ENCODE measurements at regions not wholly inside any gene's neighbourhood (a gene's known extent, or its start where the extent isn't known, plus 50 kb on each side); places are given as distances from the start of the nearest gene placed in this dataset.

DNA sequence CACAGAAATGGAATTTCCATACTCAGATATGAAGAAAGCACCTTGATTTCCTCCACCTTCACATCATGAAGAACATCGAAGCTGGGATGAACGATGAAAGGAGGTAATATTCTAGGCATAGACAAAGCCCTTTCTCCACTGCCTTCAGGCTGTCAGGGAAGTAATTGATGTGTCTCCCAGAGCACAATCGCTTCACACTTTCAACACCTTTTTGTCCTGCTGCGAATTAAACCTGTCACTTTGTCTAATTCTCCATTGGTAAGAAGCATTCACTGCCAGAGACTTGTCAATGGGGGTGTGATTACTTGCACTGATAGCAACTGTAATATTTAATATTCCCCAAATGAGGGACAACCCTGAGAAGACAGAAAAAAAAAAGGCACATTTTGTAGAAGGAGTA lies 260.1 kb downstream of the ETS1 start:
- no peak for DNase-seq (ENCODE audit: low spot score)

DNA sequence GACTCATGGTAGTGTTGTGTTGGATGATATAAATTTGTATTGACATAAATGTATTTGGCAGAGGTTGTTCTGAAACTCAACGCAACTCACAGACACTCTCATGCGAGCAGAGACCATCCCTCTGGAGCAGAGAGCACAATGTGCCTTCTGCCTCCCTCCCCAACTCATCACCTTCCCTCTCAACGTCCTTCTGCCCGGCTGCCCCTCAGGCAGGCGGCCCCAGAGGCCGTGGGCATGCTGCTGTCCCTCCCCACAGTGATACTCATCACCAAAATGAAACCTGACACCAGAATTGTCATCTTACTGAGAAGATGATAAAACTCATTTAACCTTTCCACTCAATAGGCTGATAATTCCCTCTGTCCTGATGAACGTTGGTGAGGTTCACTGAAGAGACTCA lies 260.6 kb downstream of the ETS1 start:
- no peak for DNase-seq (ENCODE audit: low spot score)

DNA sequence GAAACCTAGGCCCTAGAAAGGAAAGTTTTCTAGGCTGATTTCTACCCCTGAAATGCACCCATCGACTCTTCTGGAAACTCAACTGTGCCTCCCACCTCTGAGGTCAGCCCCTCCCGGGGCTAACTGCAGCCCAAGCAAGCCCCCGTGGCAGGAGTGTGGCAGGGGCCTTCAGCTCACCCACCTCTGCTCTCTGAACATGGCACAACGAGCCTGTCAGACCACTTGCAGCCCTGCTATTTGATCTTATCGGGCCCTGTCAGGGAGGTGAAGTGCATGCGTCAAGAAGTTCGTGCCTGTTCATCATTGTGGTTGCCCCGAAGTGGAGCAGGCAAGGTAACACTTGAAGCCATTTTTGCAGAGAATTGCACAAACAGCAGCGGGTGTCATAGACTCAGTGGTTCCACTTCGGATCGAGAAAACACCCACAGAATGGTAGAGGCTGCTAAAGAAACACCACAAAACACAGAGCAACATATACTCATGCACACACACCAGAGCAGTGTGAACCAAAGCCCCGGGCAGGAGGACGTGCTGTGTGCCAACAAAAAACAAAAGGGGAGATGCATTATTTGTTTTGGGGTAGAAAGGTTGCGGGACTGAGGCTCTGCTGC lies 262.7 kb downstream of the ETS1 start:
- DNase-seq (ENCODE audit: low spot score), result no peak

- no peak for DNase-seq (ENCODE audit: low spot score)
Measured at GRCh38 chr11:128324051-128324481, 263.3 kb downstream of the ETS1 start.

DNA sequence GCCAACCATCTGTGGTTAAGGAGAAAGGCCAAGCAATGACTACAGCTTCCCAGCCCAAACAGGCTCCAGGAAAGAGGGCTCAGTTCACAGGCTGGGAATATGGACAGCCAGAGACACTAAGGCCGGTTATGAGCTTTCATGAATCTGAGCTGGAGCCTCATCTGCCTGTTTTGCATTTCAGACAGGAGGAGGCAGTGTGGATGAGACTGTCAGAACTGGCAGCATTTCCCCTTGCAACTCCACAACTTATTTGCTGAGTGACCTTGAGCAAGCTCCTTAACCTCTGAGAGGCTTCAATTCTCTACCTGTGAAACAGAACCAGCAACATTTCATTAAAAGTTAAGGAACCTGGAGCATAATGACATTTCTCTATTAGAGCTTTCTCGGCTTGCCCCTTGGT lies 264.0 kb downstream of the ETS1 start:
- DNase-seq (ENCODE audit: low spot score), result peak; percentile 53

GRCh38 chr11:128318856-128319474 lies 268.4 kb downstream of the ETS1 start:
- no peak for DNase-seq (ENCODE audit: low spot score)

DNA sequence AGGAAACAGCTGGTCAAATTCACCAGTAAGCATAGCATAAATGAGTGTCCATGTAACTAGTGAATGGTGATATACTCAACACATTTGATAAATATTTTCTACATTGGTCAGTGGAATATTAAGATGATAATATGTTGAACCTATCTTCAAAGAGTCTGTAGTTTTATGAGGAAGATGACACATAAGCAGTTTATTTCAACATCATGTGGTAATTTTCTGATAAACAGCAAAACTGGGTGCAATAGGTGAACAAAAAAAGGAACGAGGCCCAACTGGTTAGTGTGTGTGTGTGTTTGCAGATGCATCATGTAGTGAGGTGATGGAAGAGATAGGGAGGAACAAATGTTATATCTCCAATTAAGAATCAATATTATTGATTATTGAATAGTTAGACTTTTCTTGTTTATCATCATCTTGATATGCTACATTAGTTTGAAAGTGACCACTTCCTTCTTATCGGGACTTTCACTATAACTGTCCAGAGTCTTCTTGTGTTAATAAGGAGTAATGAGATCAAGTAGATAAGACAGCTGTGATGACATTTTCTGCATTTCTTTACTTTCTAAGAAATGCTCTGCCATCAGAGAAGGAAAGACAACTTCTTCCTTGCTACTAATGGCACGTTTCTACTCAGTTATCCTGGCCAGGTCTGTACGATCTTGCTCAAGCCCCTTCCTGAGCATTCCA lies 270.7 kb downstream of the ETS1 start:
- DNase-seq (ENCODE audit: low spot score), result no peak

DNA sequence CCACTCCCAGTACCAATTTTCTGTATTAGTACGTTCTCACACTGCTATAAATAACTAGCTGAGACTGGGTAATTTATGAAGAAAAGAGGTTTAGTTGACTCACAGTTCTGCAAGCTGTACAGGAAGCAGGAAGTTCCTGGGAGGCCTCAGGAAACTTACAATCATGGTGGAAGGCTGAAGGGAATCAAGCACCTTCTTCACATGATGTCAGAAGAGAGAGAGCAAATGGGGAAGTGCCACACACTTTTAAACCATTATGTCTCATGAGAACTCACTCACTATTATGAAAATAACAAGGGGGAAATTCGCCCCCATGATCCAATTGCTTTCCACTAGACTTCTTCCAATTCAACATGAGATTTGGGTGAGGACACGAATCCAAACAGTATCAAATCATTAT lies 271.4 kb downstream of the ETS1 start:
- no peak for DNase-seq (ENCODE audit: low spot score)

DNA sequence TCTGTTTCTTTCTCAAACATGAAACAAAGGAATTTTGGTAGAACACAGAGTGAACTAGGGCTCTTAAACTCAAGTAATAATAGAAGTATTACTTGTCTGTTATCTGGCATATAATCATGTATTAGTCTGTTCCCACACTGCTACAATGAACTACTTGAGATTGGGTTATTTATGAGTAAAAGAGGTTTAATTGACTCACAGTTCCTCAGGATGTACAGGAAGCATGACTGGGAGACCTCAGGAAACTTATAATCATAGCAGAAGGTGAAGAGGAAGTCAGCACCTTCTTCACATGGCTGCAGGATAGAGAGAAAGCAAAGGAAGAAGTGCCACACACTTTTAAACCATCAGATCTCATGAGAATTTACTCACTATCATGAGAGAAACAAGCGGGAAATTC lies 273.4 kb downstream of the ETS1 start:
- no peak for DNase-seq (ENCODE audit: low spot score)

DNA sequence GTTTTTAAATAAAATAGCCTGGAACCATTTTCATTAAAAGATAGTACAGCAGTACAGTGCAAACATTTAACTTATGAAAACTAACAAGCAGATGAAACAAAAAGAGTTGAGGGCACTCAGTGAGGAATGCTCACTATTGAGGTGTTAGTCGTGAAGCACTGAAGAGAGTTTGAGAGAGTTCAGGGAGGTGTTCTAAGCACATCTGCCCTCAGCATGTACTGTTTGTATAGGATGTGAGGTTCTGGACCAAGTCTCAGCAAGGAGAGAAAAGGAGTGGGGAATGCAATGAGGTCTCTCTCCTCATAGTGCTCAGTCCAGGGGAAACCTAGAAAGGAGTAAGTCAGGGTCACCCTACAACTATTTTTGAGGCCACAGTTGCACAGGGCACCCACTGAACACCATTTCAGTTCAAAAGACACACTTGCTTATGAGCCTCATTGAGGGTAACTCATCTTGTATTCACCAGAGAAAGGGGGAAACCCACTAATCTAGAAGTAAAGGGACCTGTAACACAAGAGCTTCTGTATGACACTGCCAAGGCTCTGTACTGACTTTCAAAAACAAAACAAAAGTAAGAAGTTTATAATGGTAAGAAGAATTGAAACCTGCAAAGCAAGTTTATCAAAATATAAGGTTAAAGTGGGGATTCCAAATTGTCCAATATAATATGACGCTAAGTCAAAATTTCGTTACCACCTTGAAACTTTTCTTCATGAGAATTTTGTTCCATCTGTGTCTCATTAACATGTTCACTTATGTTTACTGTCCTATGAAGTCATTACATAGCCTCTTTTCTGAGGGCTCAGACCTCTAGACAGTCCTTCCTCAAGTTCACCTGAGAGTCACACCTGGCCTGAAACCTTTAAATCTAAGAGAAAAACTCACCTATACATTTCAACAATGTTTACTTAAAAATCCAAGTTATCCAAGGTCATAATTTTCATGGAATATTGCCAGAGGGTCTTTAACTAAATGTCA lies 275.3 kb downstream of the ETS1 start:
- no peak for DNase-seq (ENCODE audit: low spot score)

- no peak for DNase-seq (ENCODE audit: low spot score)
Measured at GRCh38 chr11:128310676-128311445, 276.5 kb downstream of the ETS1 start.

DNA sequence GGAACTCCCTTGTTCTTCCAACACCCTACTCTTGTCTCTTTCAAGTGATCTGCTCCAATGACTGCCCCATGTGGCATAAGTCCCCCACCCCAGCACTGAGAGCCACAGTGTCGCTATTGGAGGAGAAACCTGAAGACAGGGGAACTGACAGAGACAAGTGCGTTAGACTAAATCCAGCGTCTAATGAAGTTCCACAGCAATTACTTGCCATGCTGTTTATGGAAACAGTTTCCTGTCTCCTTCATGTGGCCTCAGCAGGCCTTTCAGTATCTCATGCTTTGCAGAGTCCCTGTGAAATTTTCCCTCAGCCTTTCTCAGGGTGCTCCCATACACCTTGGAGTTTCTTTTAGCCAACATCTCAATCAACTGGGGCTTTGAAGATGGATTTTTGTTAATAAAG lies 277.4 kb downstream of the ETS1 start:
- DNase-seq (ENCODE audit: low spot score), result no peak

- no peak for DNase-seq (ENCODE audit: low spot score)
Measured at GRCh38 chr11:128308794-128309193, 278.6 kb downstream of the ETS1 start.

- DNase-seq (ENCODE audit: low spot score), result no peak
Measured at GRCh38 chr11:128305588-128305987, 281.8 kb downstream of the ETS1 start.

- no peak for DNase-seq (ENCODE audit: low spot score)
Measured at GRCh38 chr11:128304666-128305485, 282.5 kb downstream of the ETS1 start.

DNA sequence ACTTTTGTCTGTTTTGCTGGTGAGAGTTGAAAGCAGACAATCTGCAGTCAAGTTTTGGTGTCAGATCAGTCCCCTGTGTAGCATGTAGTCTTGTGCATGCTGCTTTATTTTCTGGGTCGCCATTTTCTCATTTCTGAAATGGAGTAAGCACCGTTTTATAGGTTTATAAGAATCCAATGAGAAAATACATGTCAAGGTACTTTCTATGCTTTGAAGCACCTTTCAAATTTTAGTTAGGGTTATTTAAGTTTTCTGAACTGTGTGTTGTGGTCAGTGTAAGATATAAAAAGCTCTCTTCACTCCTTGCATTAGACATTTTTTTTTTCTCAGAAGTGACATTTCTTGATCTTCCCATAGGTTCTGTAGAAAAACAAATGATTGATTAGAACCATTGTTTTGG lies 283.2 kb downstream of the ETS1 start:
- no peak for DNase-seq (ENCODE audit: low spot score)

DNA sequence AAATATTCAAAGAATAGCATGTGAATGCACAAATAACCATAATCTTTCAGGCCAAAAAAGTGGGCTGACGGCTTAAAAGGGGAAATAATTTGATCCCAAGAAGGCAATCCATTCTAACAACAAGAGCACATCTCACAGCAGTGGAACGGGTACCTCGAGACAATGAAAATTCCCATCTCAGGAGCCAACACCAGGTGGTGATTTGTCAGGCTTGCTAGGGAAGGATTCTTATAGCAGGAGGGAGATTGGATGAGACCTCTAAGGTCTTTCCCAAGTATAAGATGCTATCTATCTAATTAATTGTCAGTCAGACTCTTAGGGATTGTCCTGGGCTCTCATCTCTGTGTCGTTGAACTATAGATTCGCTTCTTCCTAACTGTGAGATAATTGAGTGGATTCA lies 284.0 kb downstream of the ETS1 start:
- no peak for DNase-seq (ENCODE audit: low spot score)

GRCh38 chr11:128302425-128303186 lies 284.8 kb downstream of the ETS1 start:
- DNase-seq (ENCODE audit: low spot score), result no peak

DNA sequence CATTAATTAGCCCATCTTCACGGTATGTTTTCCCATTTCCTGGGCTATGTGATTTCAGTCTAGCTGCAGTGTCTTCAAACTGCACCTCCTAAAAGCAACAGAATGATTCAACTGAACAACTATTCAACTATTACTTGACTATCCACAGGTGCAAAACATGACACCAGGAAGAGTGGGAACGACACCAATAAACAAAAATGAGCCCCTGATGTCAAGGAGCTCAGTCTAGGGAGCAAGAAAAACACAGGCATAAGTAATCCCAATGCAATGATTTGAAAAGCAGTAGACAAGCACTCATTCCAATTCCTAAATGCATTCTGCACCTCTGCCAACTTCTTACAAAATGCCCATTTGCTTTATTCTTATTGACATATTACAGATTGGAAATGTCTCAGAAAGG lies 285.6 kb downstream of the ETS1 start:
- no peak for DNase-seq (ENCODE audit: low spot score)

GRCh38 chr11:128300785-128301184 lies 286.6 kb downstream of the ETS1 start:
- DNase-seq (ENCODE audit: low spot score), result no peak
